Omental fat pad (tissue), 3 donors: ENCODE measurements at regions not wholly inside any gene's neighbourhood (a gene's known extent, or its start where the extent isn't known, plus 50 kb on each side); places are given as distances from the start of the nearest gene placed in this dataset.

ENCODE experiments used
- ATAC-seq: fragments of 150-250 bp; one replicate; pipeline ENCODE4 v1.9.1; 2016; ENCODE audit warnings: mild to moderate bottlenecking, moderate library complexity; ENCODE audit not compliant: low FRiP score
- DNase-seq: peaks from one replicate; pipeline ENCODE4 v3.0.0-alpha.2; 2019; ENCODE audit warnings: low spot score
- TF ChIP-seq, protein P1 (sequence below), 3 donors: fragments of 450-650 bp; IDR thresholded peaks; one replicate each; pipeline ENCODE4 v1.5.1; 2016 to 2017; ENCODE audit warnings: antibody characterized with exemption in 3 of 3, mild to moderate bottlenecking in 3 of 3, moderate library complexity in 2 of 3

DNA sequence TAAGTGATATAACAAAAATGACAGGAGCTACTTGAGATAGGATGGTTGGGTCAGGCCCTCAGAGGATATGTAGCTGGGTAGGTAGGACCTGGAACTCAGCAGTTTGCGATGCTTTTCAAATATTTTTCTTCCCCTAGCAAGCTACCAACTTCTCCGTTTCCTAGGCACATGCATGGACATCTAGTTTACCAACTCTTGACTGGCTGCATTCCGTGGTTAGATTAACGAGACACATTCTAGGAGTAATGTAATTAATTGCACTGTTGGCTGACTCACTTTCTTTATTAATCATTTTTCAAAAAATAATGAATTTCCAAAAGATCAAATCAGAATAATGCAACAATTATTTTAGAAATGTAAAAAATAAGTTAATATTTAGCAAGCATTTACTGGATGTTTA, 95.9 kb downstream of the MACIR start:
- ATAC-seq, result no peak
- TF ChIP-seq, protein P1, sequence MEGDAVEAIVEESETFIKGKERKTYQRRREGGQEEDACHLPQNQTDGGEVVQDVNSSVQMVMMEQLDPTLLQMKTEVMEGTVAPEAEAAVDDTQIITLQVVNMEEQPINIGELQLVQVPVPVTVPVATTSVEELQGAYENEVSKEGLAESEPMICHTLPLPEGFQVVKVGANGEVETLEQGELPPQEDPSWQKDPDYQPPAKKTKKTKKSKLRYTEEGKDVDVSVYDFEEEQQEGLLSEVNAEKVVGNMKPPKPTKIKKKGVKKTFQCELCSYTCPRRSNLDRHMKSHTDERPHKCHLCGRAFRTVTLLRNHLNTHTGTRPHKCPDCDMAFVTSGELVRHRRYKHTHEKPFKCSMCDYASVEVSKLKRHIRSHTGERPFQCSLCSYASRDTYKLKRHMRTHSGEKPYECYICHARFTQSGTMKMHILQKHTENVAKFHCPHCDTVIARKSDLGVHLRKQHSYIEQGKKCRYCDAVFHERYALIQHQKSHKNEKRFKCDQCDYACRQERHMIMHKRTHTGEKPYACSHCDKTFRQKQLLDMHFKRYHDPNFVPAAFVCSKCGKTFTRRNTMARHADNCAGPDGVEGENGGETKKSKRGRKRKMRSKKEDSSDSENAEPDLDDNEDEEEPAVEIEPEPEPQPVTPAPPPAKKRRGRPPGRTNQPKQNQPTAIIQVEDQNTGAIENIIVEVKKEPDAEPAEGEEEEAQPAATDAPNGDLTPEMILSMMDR (IDR thresholded peaks at IDR 0.05), result no peak
- DNase-seq, result no peak

DNA sequence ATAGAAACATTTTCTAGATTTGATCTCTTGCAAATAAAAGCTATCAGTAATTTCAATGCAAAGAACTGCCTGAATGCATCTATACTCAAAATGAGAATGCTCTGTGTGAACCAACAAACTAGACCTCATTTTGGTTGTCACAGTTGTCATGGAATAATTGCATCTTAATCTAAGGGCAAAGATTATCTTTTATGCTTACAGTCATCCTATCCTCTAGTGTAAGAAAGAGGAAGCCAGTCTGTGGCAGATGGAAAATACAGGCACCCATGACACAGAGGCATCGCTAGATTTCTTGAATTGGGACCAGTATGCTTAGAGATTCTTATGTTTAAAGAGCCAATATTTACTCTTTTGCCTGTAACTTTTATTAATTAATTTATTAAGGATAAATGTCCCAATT, 95.0 kb downstream of the MACIR start:
- ATAC-seq, result no peak
- TF ChIP-seq, protein P1 (IDR thresholded peaks at IDR 0.05), result no peak
- no peak for DNase-seq

DNA sequence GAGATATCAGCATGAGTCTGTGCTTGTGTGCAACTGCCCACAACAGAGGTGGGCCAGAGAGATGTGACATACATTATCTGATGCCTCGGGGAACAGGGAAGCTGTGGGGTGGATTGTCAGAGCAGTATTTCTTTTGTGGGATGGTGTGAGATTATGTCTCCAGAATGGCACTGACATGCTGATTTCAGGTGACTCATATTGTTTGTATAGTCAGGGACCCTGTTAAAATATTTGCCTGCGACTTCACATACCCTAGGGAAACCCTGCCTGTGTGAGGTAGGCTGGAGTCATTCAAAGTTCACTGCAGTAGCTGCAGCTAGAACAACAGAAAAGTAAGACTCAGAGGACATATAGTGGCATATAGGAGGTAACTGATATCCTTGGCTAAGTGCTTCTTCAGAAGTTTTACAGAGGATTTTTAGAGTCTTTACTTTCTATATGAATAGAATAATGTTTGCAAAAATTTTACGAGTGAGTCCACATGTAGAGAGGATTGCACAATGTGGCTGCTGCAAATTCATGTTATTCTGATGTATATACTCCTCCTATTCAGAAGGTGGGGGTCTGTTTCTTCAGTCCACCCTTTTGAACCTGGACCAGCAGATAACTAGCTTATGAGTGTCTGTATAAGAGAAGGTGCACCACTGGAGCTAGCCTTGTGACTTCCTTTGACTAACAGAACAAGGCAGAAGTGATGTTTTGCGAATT, 89.3 kb downstream of the MACIR start:
- ATAC-seq, result no peak
- TF ChIP-seq, protein P1 (IDR thresholded peaks at IDR 0.05), result no peak
- DNase-seq, result no peak

DNA sequence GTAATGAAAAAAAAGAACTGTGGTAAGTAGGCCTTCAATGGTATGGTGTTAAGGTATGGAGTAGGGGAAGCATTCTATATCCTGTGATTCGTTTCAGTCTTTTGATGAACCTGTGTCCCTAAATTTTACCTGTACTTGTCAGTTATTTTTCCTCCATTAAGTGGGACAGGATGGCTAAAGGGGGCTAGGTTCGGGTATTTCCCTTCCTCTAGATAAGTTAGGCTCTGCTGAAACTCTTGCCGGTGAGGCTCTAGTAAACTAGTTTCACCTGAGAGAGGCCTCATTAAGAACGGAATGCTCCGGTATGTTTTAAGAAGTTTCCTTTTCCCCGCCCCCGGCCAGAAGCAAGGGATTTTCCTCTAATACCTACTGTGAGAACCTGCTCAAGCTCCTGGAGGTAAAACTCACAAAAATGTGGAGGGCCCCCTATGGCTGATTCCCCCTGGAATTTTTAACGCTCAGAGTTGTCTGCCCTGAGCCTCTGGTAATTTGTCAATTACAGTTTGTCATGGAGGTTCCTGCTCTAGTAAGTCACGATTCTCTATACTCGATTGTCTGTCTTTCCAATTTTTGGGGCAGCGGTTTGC, 87.7 kb downstream of the MACIR start:
- no peak for ATAC-seq
- no peak for DNase-seq
- TF ChIP-seq, protein P1 (IDR thresholded peaks at IDR 0.05), result no peak

DNA sequence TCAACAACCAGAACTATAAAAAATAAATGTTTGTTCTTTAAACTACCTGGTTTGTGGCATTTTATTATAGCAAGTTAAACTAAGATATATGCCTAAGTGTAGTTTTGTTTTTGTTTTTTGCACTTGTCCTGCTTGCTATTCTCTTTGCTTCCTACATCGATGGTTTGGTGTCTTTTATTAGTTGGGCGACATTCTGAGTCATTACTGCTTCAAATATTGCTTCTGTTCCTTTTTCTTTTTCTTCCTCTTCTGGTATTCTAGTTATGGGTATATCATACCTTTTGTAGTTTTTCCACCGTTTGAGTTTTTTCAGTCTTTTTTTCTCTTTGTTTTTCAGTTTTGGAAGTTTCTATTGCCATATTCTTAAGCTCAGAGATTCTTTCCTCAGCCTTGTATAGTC, 86.9 kb downstream of the MACIR start:
- no peak for ATAC-seq
- DNase-seq, result no peak
- TF ChIP-seq, protein P1 (IDR thresholded peaks at IDR 0.05), result no peak

DNA sequence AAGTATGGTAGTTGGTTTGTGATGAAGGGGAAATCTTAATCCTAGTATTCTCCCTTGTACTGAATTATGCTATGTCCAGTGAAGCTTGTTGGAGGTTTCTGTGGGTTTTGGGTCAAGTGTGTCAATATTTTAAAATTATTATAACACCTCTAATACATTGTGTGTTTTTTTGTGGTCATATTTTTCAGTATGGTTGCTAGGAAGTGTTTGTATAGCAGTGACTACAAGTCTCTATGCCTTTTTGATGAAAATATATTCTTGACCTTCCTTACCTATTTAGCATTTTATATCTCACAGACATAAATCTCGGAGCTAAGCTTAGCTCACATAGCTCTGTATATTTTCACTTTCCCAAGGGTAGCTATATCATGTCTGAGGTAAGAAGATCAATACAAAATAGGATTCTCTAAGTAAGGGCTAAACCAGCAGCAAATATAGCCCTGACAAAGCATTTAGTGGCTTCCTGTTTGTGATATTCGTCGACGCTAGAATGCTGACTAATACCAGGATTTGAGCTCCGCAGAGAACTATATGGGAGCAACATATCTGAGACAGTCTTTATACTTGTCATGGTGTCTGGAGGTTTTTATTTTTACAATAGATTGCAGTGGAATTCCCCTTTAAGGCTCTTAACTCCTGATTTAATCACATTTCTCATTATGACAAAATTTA, 82.3 kb downstream of the MACIR start:
- TF ChIP-seq, protein P1 (IDR thresholded peaks at IDR 0.05), result no peak
- DNase-seq (no peak), ATAC-seq (no peak)
